Mesenchymal stem cell (in vitro differentiated cells and primary cell): ENCODE measurements at regions not wholly inside any gene's neighbourhood (a gene's known extent, or its start where the extent isn't known, plus 50 kb on each side); places are given as distances from the start of the nearest gene placed in this dataset.

Experiments used
- DNase-seq: peaks from one replicate; pipeline ENCODE4 v3.0.0-alpha.2; 2013
- H2AFZ ChIP-seq: one replicate; pipeline ENCODE4 v1.6.1; 2013; ENCODE audit warnings: low read depth, mild to moderate bottlenecking, control low read depth, inconsistent platforms, low read length, moderate library complexity
- H2AK5ac ChIP-seq: 2 replicates; pipeline ENCODE4 v1.6.1; 2013; ENCODE audit warnings: low read length, moderate library complexity, mild to moderate bottlenecking, inconsistent platforms; ENCODE audit not compliant: severe bottlenecking
- H2BK120ac ChIP-seq: one replicate; pipeline ENCODE4 v1.6.1; 2013; ENCODE audit warnings: low read depth, mild to moderate bottlenecking, inconsistent platforms, low read length, moderate library complexity
- H2BK12ac ChIP-seq, 2 experiments: one replicate each; pipeline ENCODE4 v1.6.1; 2013; ENCODE audit warnings: inconsistent platforms in 2 of 2, low read length in 2 of 2, mild to moderate bottlenecking in 2 of 2, moderate library complexity in 2 of 2, control low read depth in 1 of 2
- H2BK15ac ChIP-seq: one replicate; pipeline ENCODE4 v1.6.1; 2013; ENCODE audit warnings: mild to moderate bottlenecking, low read depth, inconsistent platforms; ENCODE audit not compliant: poor library complexity, severe bottlenecking
- H2BK5ac ChIP-seq: 2 replicates; pipeline ENCODE4 v1.6.1; 2013; ENCODE audit warnings: low read depth, mild to moderate bottlenecking, low read length, control low read depth, inconsistent platforms; ENCODE audit not compliant: poor library complexity, severe bottlenecking
- H3K14ac ChIP-seq, 2 experiments: one replicate each; pipeline ENCODE4 v1.6.1; 2013; ENCODE audit warnings: inconsistent platforms in 2 of 2, low read length in 2 of 2, control low read depth in 1 of 2, mild to moderate bottlenecking in 1 of 2, moderate library complexity in 1 of 2
- H3K18ac ChIP-seq, 2 experiments: one replicate each; pipeline ENCODE4 v1.6.1; 2013; ENCODE audit warnings: inconsistent platforms in 2 of 2, low read length in 2 of 2, control low read depth in 1 of 2, low read depth in 1 of 2, mild to moderate bottlenecking in 1 of 2
- H3K23ac ChIP-seq, 2 experiments: one replicate each; pipeline ENCODE4 v1.6.1; 2013; ENCODE audit warnings: inconsistent platforms in 2 of 2, low read length in 2 of 2, mild to moderate bottlenecking in 2 of 2, moderate library complexity in 2 of 2, control low read depth in 1 of 2
- H3K27ac ChIP-seq: 2 replicates; pipeline ENCODE4 v1.5.1; 2013; ENCODE audit warnings: mild to moderate bottlenecking, moderate library complexity, low read length, control low read depth, inconsistent platforms; ENCODE audit not compliant: poor library complexity, severe bottlenecking
- H3K27me3 ChIP-seq, 2 experiments: 2 replicates each; pipeline versions ENCODE4 v1.6.1 to v1.7.0; 2013; ENCODE audit warnings: low read length in 2 of 2, mild to moderate bottlenecking in 2 of 2, moderate library complexity in 2 of 2, control low read depth in 1 of 2, inconsistent platforms in 1 of 2; ENCODE audit not compliant: control insufficient read depth in 1 of 2, insufficient read depth in 1 of 2
- H3K36me3 ChIP-seq, 2 experiments: 2 replicates each; pipeline versions ENCODE4 v1.6.1 to v1.7.0; 2013; ENCODE audit warnings: low read length in 2 of 2, control low read depth in 1 of 2, inconsistent platforms in 1 of 2, low read depth in 1 of 2, mild to moderate bottlenecking in 1 of 2; ENCODE audit not compliant: insufficient read depth in 2 of 2, control insufficient read depth in 1 of 2
- H3K4ac ChIP-seq, 2 experiments: one replicate each; pipeline ENCODE4 v1.6.1; 2013; ENCODE audit warnings: inconsistent platforms in 2 of 2, low read length in 2 of 2, mild to moderate bottlenecking in 2 of 2, moderate library complexity in 2 of 2, control low read depth in 1 of 2, low read depth in 1 of 2
- H3K4me1 ChIP-seq: 2 replicates; pipeline ENCODE4 v1.6.1; 2013; ENCODE audit warnings: low read depth, low read length, control low read depth; ENCODE audit not compliant: control insufficient read depth, insufficient read depth
- H3K4me2 ChIP-seq: 2 replicates; pipeline ENCODE4 v1.6.1; 2013; ENCODE audit warnings: low read length, mild to moderate bottlenecking, inconsistent platforms; ENCODE audit not compliant: poor library complexity, severe bottlenecking
- H3K4me3 ChIP-seq, 2 experiments: 2 replicates each; pipeline versions ENCODE4 v1.5.1 to v1.7.0; 2013; ENCODE audit warnings: low read length in 2 of 2, mild to moderate bottlenecking in 2 of 2, control low read depth in 1 of 2, low read depth in 1 of 2; ENCODE audit not compliant: insufficient read depth in 1 of 2
- H3K79me1 ChIP-seq: replicated peaks from 2 replicates; pipeline ENCODE4 v1.6.1; 2013; ENCODE audit warnings: mild to moderate bottlenecking, control low read depth, low read length, inconsistent platforms; ENCODE audit not compliant: poor library complexity, severe bottlenecking
- H3K9ac ChIP-seq: 2 replicates; pipeline ENCODE4 v1.7.0; 2013; ENCODE audit warnings: mild to moderate bottlenecking, low read length, moderate library complexity
- H3K9me3 ChIP-seq: 2 replicates; pipeline ENCODE4 v1.7.0; 2013; ENCODE audit warnings: mild to moderate bottlenecking, low read length; ENCODE audit not compliant: control insufficient read depth
- H4K8ac ChIP-seq: one replicate; pipeline ENCODE4 v1.6.1; 2013; ENCODE audit warnings: inconsistent platforms, mild to moderate bottlenecking, low read length, moderate library complexity
- H4K91ac ChIP-seq: one replicate; pipeline ENCODE4 v1.6.1; 2013; ENCODE audit warnings: mild to moderate bottlenecking, low read length, inconsistent platforms
- WGBS: methylation state at CpG from one replicate; pipeline ENCODE4 v1.1.7; 2013; ENCODE audit warnings: mixed read lengths; 5-methylcytosine and 5-hydroxymethylcytosine counted together

- no peak for DNase-seq
- Histone ChIP-seq H3K4me1 (peaks cover 3% of the 10 kb centered on the region), H2AK5ac (no peak overlapping the region), H4K8ac (no peak overlapping the region), H2BK5ac (no peak overlapping the region), H3K36me3 (no peaks in the 10 kb centered on the region), H3K27ac (peak overlapping the region; percentile 98), H4K91ac (no peak overlapping the region), H3K14ac (no peak overlapping the region), H3K4me3 (no peak overlapping the region), H3K27me3 (no peaks in the 10 kb centered on the region), H2BK12ac (no peak overlapping the region), H3K23ac (no peak overlapping the region), H3K4ac (no peak overlapping the region), H3K18ac (no peak overlapping the region), H3K4me2 (no peak overlapping the region), H3K9ac (peak overlapping the region; percentile 42), H2BK15ac (no peak overlapping the region), H2AFZ (no peak overlapping the region), H2BK120ac (no peak overlapping the region), H3K9me3 (no peaks in the 10 kb centered on the region), H3K79me1 (no peaks in the 10 kb centered on the region)
- WGBS: no CpG with 5 or more reads among the region's 2 CpGs
Observed at GRCh38 chr4:123833171-123833643, 436.6 kb downstream of the SPRY1 start.

- H3K79me1 ChIP-seq: no peaks in the 10 kb centered on the region
- no peak overlapping the region for H3K18ac ChIP-seq
- H3K9ac ChIP-seq: no peak overlapping the region
- H2BK5ac ChIP-seq: no peak overlapping the region
- no peak overlapping the region for H3K4me3 ChIP-seq
- no peak for DNase-seq
- no peaks in the 10 kb centered on the region for H3K9me3 ChIP-seq
- no peaks in the 10 kb centered on the region for H3K36me3 ChIP-seq
- H2AFZ ChIP-seq: no peak overlapping the region
- no peak overlapping the region for H3K14ac ChIP-seq
- H3K4me1 ChIP-seq: peaks cover 2% of the 10 kb centered on the region
- H3K4me2 ChIP-seq: no peak overlapping the region
- no peak overlapping the region for H2BK15ac ChIP-seq
- no peak overlapping the region for H3K27ac ChIP-seq
- H3K23ac ChIP-seq: no peak overlapping the region
- no peak overlapping the region for H2BK12ac ChIP-seq
- H3K27me3 ChIP-seq: no peaks in the 10 kb centered on the region
- no peak overlapping the region for H2AK5ac ChIP-seq
- no peak overlapping the region for H3K4ac ChIP-seq
- WGBS: no CpG with 5 or more reads among the region's 4 CpGs
- H4K91ac ChIP-seq: no peak overlapping the region
- H2BK120ac ChIP-seq: no peak overlapping the region
- H4K8ac ChIP-seq: no peak overlapping the region
Observed at GRCh38 chr4:123835831-123836590, 439.4 kb downstream of the SPRY1 start.

- 89% methylated on average over 4 of the region's 4 CpGs for WGBS
- DNase-seq: no peak
Observed at GRCh38 chr4:123836851-123837595, 440.4 kb downstream of the SPRY1 start.

GRCh38 chr4:123838474-123838873 lies 441.9 kb downstream of the SPRY1 start:
- H3K14ac ChIP-seq: no peak overlapping the region
- H3K9me3 ChIP-seq: no peaks in the 10 kb centered on the region
- no peak overlapping the region for H4K8ac ChIP-seq
- DNase-seq: no peak
- H3K23ac ChIP-seq: no peak overlapping the region
- H3K36me3 ChIP-seq: no peaks in the 10 kb centered on the region
- H2BK120ac ChIP-seq: no peak overlapping the region
- no peak overlapping the region for H2BK15ac ChIP-seq
- H2BK12ac ChIP-seq: peak overlapping the region in 1 of 2 experiments; percentile 95
- H4K91ac ChIP-seq: no peak overlapping the region
- H3K79me1 ChIP-seq: no peaks in the 10 kb centered on the region
- H3K18ac ChIP-seq: peak overlapping the region in 1 of 2 experiments; percentile 43
- WGBS: 63% methylated on average over 1 of the region's 1 CpG
- H2AFZ ChIP-seq: no peak overlapping the region
- peak overlapping the region in 1 of 2 experiments; percentile 47 for H3K4ac ChIP-seq
- H3K9ac ChIP-seq: no peak overlapping the region
- no peak overlapping the region for H3K4me2 ChIP-seq
- H3K27ac ChIP-seq: no peak overlapping the region
- H3K4me1 ChIP-seq: no peaks in the 10 kb centered on the region
- H2AK5ac ChIP-seq: no peak overlapping the region
- no peak overlapping the region for H2BK5ac ChIP-seq
- no peak overlapping the region for H3K4me3 ChIP-seq
- no peaks in the 10 kb centered on the region for H3K27me3 ChIP-seq

More at GRCh38 chr4:123836851-123837595, 440.4 kb downstream of the SPRY1 start:
- H3K4me3 ChIP-seq: no peak overlapping the region
- H3K27me3 ChIP-seq: no peaks in the 10 kb centered on the region
- peak overlapping the region; percentile 69 for H2BK120ac ChIP-seq
- H4K8ac ChIP-seq: no peak overlapping the region
- H3K36me3 ChIP-seq: no peaks in the 10 kb centered on the region
- no peaks in the 10 kb centered on the region for H3K79me1 ChIP-seq
- H3K23ac ChIP-seq: no peak overlapping the region
- peak overlapping the region; percentile 86 for H2AK5ac ChIP-seq
- H3K4me2 ChIP-seq: no peak overlapping the region
- no peak overlapping the region for H3K14ac ChIP-seq
- peak overlapping the region; percentile 94 to 97 for H2BK12ac ChIP-seq
- H2BK5ac ChIP-seq: no peak overlapping the region
- H2AFZ ChIP-seq: no peak overlapping the region
- peaks cover 2% of the 10 kb centered on the region for H3K4me1 ChIP-seq
- peak overlapping the region; percentile 23 for H4K91ac ChIP-seq
- peak overlapping the region; percentile 25 to 78 for H3K18ac ChIP-seq
- H3K9ac ChIP-seq: no peak overlapping the region
- H3K4ac ChIP-seq: peak overlapping the region in 1 of 2 experiments; percentile 75
- no peaks in the 10 kb centered on the region for H3K9me3 ChIP-seq
- no peak overlapping the region for H3K27ac ChIP-seq
- H2BK15ac ChIP-seq: peak overlapping the region; percentile 21
